ENCODE measurements at regions not wholly inside any gene's neighbourhood (a gene's known extent, or its start where the extent isn't known, plus 50 kb on each side); places are given as distances from the start of the nearest gene placed in this dataset.

GRCh38 chr10:130739757-130740145 lies 571.8 kb downstream of the TCERG1L start:
- H3K36me3 ChIP-seq (ENCODE audit: insufficient read depth, low read length), result no peaks in the 10 kb centered on the region
- H3K9me2 ChIP-seq (ENCODE audit: insufficient read depth, low read length), result no peaks in the 10 kb centered on the region
- BruUV-seq (replicated peaks), result no TSS peak
- H4K20me1 ChIP-seq (ENCODE audit: insufficient read depth, low read length), result no peaks in the 10 kb centered on the region
- ChIA-PET POLR2A (no interaction called here), CTCF (ENCODE audit: unreplicated experiment) (no interaction called here)
- TF ChIP-seq CTCF (conservative IDR thresholded peaks at IDR 0.05; ENCODE audit: low read length) (no peak), EZH2phosphoT487 (IDR thresholded peaks at IDR 0.05; ENCODE audit: borderline replicate concordance, low read depth, low read length) (no peak)
- no peaks in the 10 kb centered on the region for H3K79me2 ChIP-seq (ENCODE audit: insufficient read depth, low read depth, low read length)
- H3K9me3 ChIP-seq (ENCODE audit: low read length), result no peaks in the 10 kb centered on the region
- H3K4me2 ChIP-seq (ENCODE audit: low read length), result no peak overlapping the region
- DNase-seq (ENCODE audit: low spot score), result no peak
- H3K27ac ChIP-seq (ENCODE audit: low read depth, low read length, poor library complexity, severe bottlenecking), result no peak overlapping the region
- H2AFZ ChIP-seq (ENCODE audit: low read length), result no peak overlapping the region
- H3K4me1 ChIP-seq (ENCODE audit: insufficient read depth, low read length, poor library complexity, severe bottlenecking), result no peaks in the 10 kb centered on the region
- no peak overlapping the region for H3K4me3 ChIP-seq (ENCODE audit: low read depth, low read length, poor library complexity, severe bottlenecking)
- intact Hi-C loops (cut with micrococcal nuclease; ENCODE audit: unreplicated experiment), result no loop called here

- Histone ChIP-seq H3K27ac (ENCODE audit: low read depth, low read length, poor library complexity, severe bottlenecking) (no peak overlapping the region), H3K4me1 (ENCODE audit: insufficient read depth, low read length, poor library complexity, severe bottlenecking) (no peaks in the 10 kb centered on the region), H3K4me2 (ENCODE audit: low read length) (no peak overlapping the region), H3K79me2 (ENCODE audit: insufficient read depth, low read depth, low read length) (no peaks in the 10 kb centered on the region), H3K9me2 (ENCODE audit: insufficient read depth, low read length) (no peaks in the 10 kb centered on the region), H4K20me1 (ENCODE audit: insufficient read depth, low read length) (no peaks in the 10 kb centered on the region), H2AFZ (ENCODE audit: low read length) (no peak overlapping the region), H3K36me3 (ENCODE audit: insufficient read depth, low read length) (no peaks in the 10 kb centered on the region), H3K9me3 (ENCODE audit: low read length) (no peaks in the 10 kb centered on the region), H3K4me3 (ENCODE audit: low read depth, low read length, poor library complexity, severe bottlenecking) (no peak overlapping the region)
- ChIA-PET POLR2A (no interaction called here), CTCF (ENCODE audit: unreplicated experiment) (no interaction called here)
- DNase-seq (ENCODE audit: low spot score), result no peak
- TF ChIP-seq EZH2phosphoT487 (IDR thresholded peaks at IDR 0.05; ENCODE audit: borderline replicate concordance, low read depth, low read length) (no peak), CTCF (conservative IDR thresholded peaks at IDR 0.05; ENCODE audit: low read length) (no peak)
- BruUV-seq (replicated peaks), result no TSS peak
- intact Hi-C loops (cut with micrococcal nuclease; ENCODE audit: unreplicated experiment), result no loop called here
Measured at GRCh38 chr10:130740166-130740565, 571.4 kb downstream of the TCERG1L start.

GRCh38 chr10:130740915-130741750 lies 570.4 kb downstream of the TCERG1L start:
- H3K4me3 ChIP-seq (ENCODE audit: low read depth, low read length, poor library complexity, severe bottlenecking), result no peak overlapping the region
- no peaks in the 10 kb centered on the region for H3K79me2 ChIP-seq (ENCODE audit: insufficient read depth, low read depth, low read length)
- TF ChIP-seq CTCF (conservative IDR thresholded peaks at IDR 0.05; ENCODE audit: low read length) (no peak), EZH2phosphoT487 (IDR thresholded peaks at IDR 0.05; ENCODE audit: borderline replicate concordance, low read depth, low read length) (no peak)
- H3K36me3 ChIP-seq (ENCODE audit: insufficient read depth, low read length), result no peaks in the 10 kb centered on the region
- no peak for DNase-seq (ENCODE audit: low spot score)
- intact Hi-C loops (cut with micrococcal nuclease; ENCODE audit: unreplicated experiment), result no loop called here
- ChIA-PET CTCF (ENCODE audit: unreplicated experiment) (no interaction called here), POLR2A (no interaction called here)
- H4K20me1 ChIP-seq (ENCODE audit: insufficient read depth, low read length), result no peaks in the 10 kb centered on the region
- no peaks in the 10 kb centered on the region for H3K9me2 ChIP-seq (ENCODE audit: insufficient read depth, low read length)
- BruUV-seq (replicated peaks), result no TSS peak
- no peaks in the 10 kb centered on the region for H3K4me1 ChIP-seq (ENCODE audit: insufficient read depth, low read length, poor library complexity, severe bottlenecking)
- H3K9me3 ChIP-seq (ENCODE audit: low read length), result no peaks in the 10 kb centered on the region
- no peak overlapping the region for H3K27ac ChIP-seq (ENCODE audit: low read depth, low read length, poor library complexity, severe bottlenecking)
- no peak overlapping the region for H2AFZ ChIP-seq (ENCODE audit: low read length)
- H3K4me2 ChIP-seq (ENCODE audit: low read length), result no peak overlapping the region
